ENCODE measurements at regions not wholly inside any gene's neighbourhood (a gene's known extent, or its start where the extent isn't known, plus 50 kb on each side); places are given as distances from the start of the nearest gene placed in this dataset.

DNA sequence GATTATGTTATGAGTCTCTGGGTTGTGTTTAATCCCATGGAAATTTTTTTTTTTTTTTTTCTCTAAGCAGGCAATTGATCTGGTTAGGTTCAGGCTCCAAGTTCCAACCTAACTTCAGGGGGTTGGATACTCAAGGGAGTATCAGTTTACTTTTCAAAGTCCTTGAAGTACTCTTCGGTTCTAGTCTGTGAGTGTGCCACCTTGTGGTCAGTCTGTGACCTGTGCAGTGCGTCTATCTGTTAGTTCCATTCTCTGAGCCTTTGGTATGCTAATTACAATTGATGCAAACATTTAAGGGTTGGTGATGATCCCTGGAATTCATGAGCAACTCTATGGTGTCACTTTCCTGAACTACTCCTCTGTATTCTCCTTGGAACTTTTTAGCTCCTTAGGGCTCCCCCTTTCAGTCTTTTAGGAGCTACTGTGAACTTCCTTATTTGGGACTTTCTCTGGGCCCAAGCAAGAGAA lies 342.0 kb downstream of the SOX4 start:
- TF ChIP-seq, protein P1, sequence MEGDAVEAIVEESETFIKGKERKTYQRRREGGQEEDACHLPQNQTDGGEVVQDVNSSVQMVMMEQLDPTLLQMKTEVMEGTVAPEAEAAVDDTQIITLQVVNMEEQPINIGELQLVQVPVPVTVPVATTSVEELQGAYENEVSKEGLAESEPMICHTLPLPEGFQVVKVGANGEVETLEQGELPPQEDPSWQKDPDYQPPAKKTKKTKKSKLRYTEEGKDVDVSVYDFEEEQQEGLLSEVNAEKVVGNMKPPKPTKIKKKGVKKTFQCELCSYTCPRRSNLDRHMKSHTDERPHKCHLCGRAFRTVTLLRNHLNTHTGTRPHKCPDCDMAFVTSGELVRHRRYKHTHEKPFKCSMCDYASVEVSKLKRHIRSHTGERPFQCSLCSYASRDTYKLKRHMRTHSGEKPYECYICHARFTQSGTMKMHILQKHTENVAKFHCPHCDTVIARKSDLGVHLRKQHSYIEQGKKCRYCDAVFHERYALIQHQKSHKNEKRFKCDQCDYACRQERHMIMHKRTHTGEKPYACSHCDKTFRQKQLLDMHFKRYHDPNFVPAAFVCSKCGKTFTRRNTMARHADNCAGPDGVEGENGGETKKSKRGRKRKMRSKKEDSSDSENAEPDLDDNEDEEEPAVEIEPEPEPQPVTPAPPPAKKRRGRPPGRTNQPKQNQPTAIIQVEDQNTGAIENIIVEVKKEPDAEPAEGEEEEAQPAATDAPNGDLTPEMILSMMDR (IDR thresholded peaks at IDR 0.05): peak; percentile 63
- TF ChIP-seq RFX5 (IDR thresholded peaks at IDR 0.05; ENCODE audit: low read length) (no peak), EZH2phosphoT487 (IDR thresholded peaks at IDR 0.05; ENCODE audit: borderline replicate concordance, low read depth) (no peak), RXRA (IDR thresholded peaks at IDR 0.05; ENCODE audit: borderline replicate concordance, low read depth) (no peak), EP300 (IDR thresholded peaks at IDR 0.05; ENCODE audit: borderline replicate concordance in 1 of 2, low read depth in 1 of 2, low read length in 1 of 2) (no peak), GABPA (IDR thresholded peaks at IDR 0.05; ENCODE audit: low read depth) (no peak)
- TF ChIP-seq, protein P2, sequence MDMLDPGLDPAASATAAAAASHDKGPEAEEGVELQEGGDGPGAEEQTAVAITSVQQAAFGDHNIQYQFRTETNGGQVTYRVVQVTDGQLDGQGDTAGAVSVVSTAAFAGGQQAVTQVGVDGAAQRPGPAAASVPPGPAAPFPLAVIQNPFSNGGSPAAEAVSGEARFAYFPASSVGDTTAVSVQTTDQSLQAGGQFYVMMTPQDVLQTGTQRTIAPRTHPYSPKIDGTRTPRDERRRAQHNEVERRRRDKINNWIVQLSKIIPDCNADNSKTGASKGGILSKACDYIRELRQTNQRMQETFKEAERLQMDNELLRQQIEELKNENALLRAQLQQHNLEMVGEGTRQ (IDR thresholded peaks at IDR 0.05; ENCODE audit: borderline replicate concordance, low read depth, low read length): no peak
- TF ChIP-seq, protein P3, sequence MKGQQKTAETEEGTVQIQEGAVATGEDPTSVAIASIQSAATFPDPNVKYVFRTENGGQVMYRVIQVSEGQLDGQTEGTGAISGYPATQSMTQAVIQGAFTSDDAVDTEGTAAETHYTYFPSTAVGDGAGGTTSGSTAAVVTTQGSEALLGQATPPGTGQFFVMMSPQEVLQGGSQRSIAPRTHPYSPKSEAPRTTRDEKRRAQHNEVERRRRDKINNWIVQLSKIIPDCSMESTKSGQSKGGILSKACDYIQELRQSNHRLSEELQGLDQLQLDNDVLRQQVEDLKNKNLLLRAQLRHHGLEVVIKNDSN (IDR thresholded peaks at IDR 0.05; ENCODE audit: borderline replicate concordance, low read depth): no peak
- TF ChIP-seq, protein P4, sequence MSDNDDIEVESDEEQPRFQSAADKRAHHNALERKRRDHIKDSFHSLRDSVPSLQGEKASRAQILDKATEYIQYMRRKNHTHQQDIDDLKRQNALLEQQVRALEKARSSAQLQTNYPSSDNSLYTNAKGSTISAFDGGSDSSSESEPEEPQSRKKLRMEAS (IDR thresholded peaks at IDR 0.05; ENCODE audit: low read depth): no peak
